Upper lobe of right lung (tissue), 1 donor: ENCODE measurements at regions not wholly inside any gene's neighbourhood (a gene's known extent, or its start where the extent isn't known, plus 50 kb on each side); places are given as distances from the start of the nearest gene placed in this dataset.
"Not testable (repeated sequence)": the region's sequence is repeated elsewhere in the genome, so short reads cannot be mapped to it uniquely, and the experiment has no call there.

Experiments
- ATAC-seq: fragments of 200-7000 bp; cut with Tn5 transposase; one replicate; pipeline ENCODE4 v1.9.1; 2020; ENCODE audit warnings: mild to moderate bottlenecking, moderate library complexity
- DNase-seq: peaks from one replicate; pipeline ENCODE4 v3.0.0-alpha.2; 2020
- H3K27ac ChIP-seq: fragments of 200-600 bp; one replicate; pipeline ENCODE4 v1.8.0; 2022
- H3K27me3 ChIP-seq: fragments of 200-600 bp; one replicate; pipeline ENCODE4 v1.8.0; 2022; ENCODE audit warnings: mild to moderate bottlenecking
- H3K36me3 ChIP-seq: fragments of 200-600 bp; one replicate; pipeline ENCODE4 v1.8.0; 2022
- H3K4me1 ChIP-seq: fragments of 200-600 bp; one replicate; pipeline ENCODE4 v1.8.0; 2022
- H3K4me3 ChIP-seq: fragments of 200-600 bp; one replicate; pipeline ENCODE4 v1.8.0; 2022; ENCODE audit warnings: mild to moderate bottlenecking
- H3K9me3 ChIP-seq: fragments of 200-600 bp; one replicate; pipeline ENCODE4 v1.8.0; 2022
- CTCF ChIP-seq: fragments of 200-600 bp; IDR thresholded peaks from one replicate; pipeline ENCODE4 v1.8.0; 2022; ENCODE audit warnings: antibody characterized with exemption
- intact Hi-C: fragments of 100-400 bp; cut with DNase I; formaldehyde crosslinking; loops from one replicate; pipeline ENCODE4 v1.11.0; 2022
- donor health status: DM: no; HTN: yes; CAD: no; lungs with severe emphysema.

- H3K36me3 ChIP-seq, result no peaks in the 10 kb centered on the region
- H3K4me3 ChIP-seq, result no peak overlapping the region
- no peak for DNase-seq
- no peaks in the 10 kb centered on the region for H3K27me3 ChIP-seq
- TF ChIP-seq CTCF, result no peak
- intact Hi-C loops, result no loop called here
- no peak for ATAC-seq
- H3K4me1 ChIP-seq, result no peaks in the 10 kb centered on the region
- H3K27ac ChIP-seq, result no peak overlapping the region
- no peaks in the 10 kb centered on the region for H3K9me3 ChIP-seq
Measured at GRCh38 chr1:68723791-68724190, 226.9 kb upstream of the DEPDC1 start.

- ATAC-seq (no peak), DNase-seq (no peak)
- Histone ChIP-seq H3K36me3 (no peaks in the 10 kb centered on the region), H3K4me3 (no peak overlapping the region), H3K27me3 (no peaks in the 10 kb centered on the region), H3K9me3 (no peaks in the 10 kb centered on the region), H3K4me1 (no peaks in the 10 kb centered on the region), H3K27ac (no peak overlapping the region)
- TF ChIP-seq CTCF, result no peak
- intact Hi-C loops, result no loop called here
Measured at GRCh38 chr1:68725001-68725752, 228.3 kb upstream of the DEPDC1 start.

DNA sequence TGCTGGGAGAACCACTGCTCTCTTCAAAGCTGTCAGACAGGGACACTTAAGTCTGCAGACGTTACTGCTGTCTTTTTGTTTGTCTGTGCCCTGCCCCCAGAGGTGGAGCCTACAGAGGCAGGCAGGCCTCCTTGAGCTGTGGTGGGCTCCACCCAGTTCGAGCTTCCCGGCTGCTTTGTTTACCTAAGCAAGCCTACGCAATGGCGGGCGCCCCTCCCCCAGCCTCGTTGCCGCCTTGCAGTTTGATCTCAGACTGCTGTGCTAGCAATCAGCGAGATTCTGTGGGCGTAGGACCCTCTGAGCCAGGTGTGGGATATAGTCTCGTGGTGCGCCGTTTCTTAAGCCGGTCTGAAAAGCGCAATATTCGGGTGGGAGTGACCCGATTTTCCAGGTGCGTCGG is 242.6 kb upstream of the DEPDC1 start:
- intact Hi-C loops, DNase-seq, H3K9me3 ChIP-seq, H3K27me3 ChIP-seq, H3K36me3 ChIP-seq, H3K4me1 ChIP-seq, H3K27ac ChIP-seq, ATAC-seq, H3K4me3 ChIP-seq: not testable (repeated sequence)

DNA sequence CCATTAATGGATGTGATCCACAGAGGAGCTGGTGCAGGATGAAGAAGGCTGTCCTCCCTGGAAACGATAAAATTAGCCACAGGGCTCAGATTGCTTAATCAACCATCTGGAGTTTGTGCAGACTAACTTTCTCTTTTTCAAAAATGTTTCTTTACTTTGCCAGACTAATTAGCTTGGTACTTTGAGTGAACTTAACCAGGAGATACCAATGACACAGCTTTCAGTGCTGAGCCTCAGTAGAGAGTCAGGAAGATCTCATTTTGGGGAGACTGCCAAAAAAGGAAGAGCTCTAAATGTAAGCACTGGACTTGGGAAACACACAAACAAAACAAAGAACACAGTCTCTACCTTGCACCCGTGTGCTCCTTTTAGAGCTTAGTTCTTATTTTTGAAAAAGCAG is 248.1 kb upstream of the DEPDC1 start:
- Histone ChIP-seq H3K36me3 (no peaks in the 10 kb centered on the region), H3K27ac (no peak overlapping the region), H3K27me3 (no peaks in the 10 kb centered on the region), H3K4me3 (no peak overlapping the region), H3K4me1 (no peaks in the 10 kb centered on the region), H3K9me3 (no peaks in the 10 kb centered on the region)
- DNase-seq (no peak), ATAC-seq (no peak)
- TF ChIP-seq CTCF, result no peak
- intact Hi-C loops, result no loop called here

GRCh38 chr1:68745451-68745850 is 248.6 kb upstream of the DEPDC1 start:
- no peak for TF ChIP-seq CTCF
- H3K27ac ChIP-seq, result no peak overlapping the region
- intact Hi-C loops, result no loop called here
- ATAC-seq (no peak), DNase-seq (no peak)
- H3K27me3 ChIP-seq, result no peaks in the 10 kb centered on the region
- H3K9me3 ChIP-seq, result no peaks in the 10 kb centered on the region
- H3K36me3 ChIP-seq, result no peaks in the 10 kb centered on the region
- no peak overlapping the region for H3K4me3 ChIP-seq
- no peaks in the 10 kb centered on the region for H3K4me1 ChIP-seq

DNA sequence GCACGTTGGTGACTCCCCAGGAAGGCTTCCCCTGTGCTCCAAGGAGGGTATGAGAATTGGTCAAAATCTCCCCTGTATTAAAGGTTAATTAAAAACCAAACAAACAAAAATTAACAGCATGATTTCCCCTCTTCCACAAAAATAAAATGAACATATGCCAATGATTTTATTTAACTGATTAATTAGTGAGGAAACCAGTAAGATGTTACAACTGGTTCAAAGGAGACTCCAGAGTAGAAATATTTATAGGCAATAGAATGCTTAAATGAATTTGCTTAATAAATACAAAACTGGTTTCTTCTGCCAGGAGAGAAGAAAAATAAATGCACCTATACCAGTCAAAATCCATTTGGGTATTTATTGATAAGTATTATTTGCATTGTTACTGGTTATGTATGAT is 249.5 kb upstream of the DEPDC1 start:
- no peak overlapping the region for H3K4me3 ChIP-seq
- no peaks in the 10 kb centered on the region for H3K36me3 ChIP-seq
- DNase-seq (no peak), ATAC-seq (no peak)
- no peaks in the 10 kb centered on the region for H3K9me3 ChIP-seq
- TF ChIP-seq CTCF, result no peak
- H3K27me3 ChIP-seq, result no peaks in the 10 kb centered on the region
- intact Hi-C loops, result no loop called here
- no peaks in the 10 kb centered on the region for H3K4me1 ChIP-seq
- H3K27ac ChIP-seq, result no peak overlapping the region
